ENCODE measurements at regions not wholly inside any gene's neighbourhood (a gene's known extent, or its start where the extent isn't known, plus 50 kb on each side); places are given as distances from the start of the nearest gene placed in this dataset.

- TF ChIP-seq, protein P1, sequence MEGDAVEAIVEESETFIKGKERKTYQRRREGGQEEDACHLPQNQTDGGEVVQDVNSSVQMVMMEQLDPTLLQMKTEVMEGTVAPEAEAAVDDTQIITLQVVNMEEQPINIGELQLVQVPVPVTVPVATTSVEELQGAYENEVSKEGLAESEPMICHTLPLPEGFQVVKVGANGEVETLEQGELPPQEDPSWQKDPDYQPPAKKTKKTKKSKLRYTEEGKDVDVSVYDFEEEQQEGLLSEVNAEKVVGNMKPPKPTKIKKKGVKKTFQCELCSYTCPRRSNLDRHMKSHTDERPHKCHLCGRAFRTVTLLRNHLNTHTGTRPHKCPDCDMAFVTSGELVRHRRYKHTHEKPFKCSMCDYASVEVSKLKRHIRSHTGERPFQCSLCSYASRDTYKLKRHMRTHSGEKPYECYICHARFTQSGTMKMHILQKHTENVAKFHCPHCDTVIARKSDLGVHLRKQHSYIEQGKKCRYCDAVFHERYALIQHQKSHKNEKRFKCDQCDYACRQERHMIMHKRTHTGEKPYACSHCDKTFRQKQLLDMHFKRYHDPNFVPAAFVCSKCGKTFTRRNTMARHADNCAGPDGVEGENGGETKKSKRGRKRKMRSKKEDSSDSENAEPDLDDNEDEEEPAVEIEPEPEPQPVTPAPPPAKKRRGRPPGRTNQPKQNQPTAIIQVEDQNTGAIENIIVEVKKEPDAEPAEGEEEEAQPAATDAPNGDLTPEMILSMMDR (IDR thresholded peaks at IDR 0.05) = no peak
- TF ChIP-seq EZH2 (IDR thresholded peaks at IDR 0.05) (no peak), EZH2phosphoT487 (IDR thresholded peaks at IDR 0.05) (no peak)
Measured at GRCh38 chr2:225231900-225232299, 167.6 kb upstream of the NYAP2 start.
